Breast epithelium (tissue), 4 donors: ENCODE measurements at regions not wholly inside any gene's neighbourhood (a gene's known extent, or its start where the extent isn't known, plus 50 kb on each side); places are given as distances from the start of the nearest gene placed in this dataset.
A peak's percentile ranks its signal among the peaks of the same experiment; 100 is the strongest.

Source experiments
- DNase-seq, 2 donors: peaks; one replicate each; pipeline ENCODE4 v3.0.0-alpha.2; 2019; ENCODE audit warnings: low spot score in 2 of 2
- H3K27ac ChIP-seq, 2 donors: fragments of 200-600 bp; sonication (generic) in 1 of 2; one replicate each; pipeline ENCODE4 v1.5.1; 2016 to 2019; ENCODE audit warnings: mild to moderate bottlenecking in 1 of 2
- H3K27me3 ChIP-seq, 2 donors: fragments of 200-600 bp; sonication (generic) in 1 of 2; one replicate each; pipeline versions ENCODE4 v1.5.1 to v1.6.0; 2017 to 2019; ENCODE audit warnings: control low read depth in 1 of 2, mild to moderate bottlenecking in 1 of 2
- H3K36me3 ChIP-seq: fragments of 200-600 bp; one replicate; pipeline ENCODE4 v1.5.1; 2019
- H3K4me1 ChIP-seq, 2 donors: fragments of 200-600 bp; sonication (generic); one replicate each; pipeline ENCODE4 v1.5.1; 2016 to 2019; ENCODE audit warnings: control low read depth in 1 of 2
- H3K4me3 ChIP-seq, 3 donors: fragments of 200-600 bp; sonication (generic); 1 replicate in 2 of 3; 2 replicates in 1 of 3; pipeline ENCODE4 v1.5.1; 2016 to 2019; ENCODE audit warnings: mild to moderate bottlenecking in 3 of 3, moderate library complexity in 2 of 3
- H3K9me3 ChIP-seq, 2 donors: fragments of 200-600 bp; sonication (generic) in 1 of 2; one replicate each; pipeline ENCODE4 v1.5.1; 2016 to 2019; ENCODE audit warnings: control low read depth in 1 of 2
- POLR2A ChIP-seq: fragments of 450-650 bp; IDR thresholded peaks from one replicate; pipeline ENCODE4 v1.6.1; 2016; ENCODE audit warnings: antibody characterized with exemption, mild to moderate bottlenecking, moderate library complexity
- POLR2AphosphoS5 ChIP-seq, 3 donors: sonication (generic); formaldehyde crosslinking; IDR thresholded peaks; one replicate each; pipeline ENCODE4 v1.6.1; 2017; ENCODE audit warnings: antibody characterized with exemption in 3 of 3
- intact Hi-C: fragments of 100-400 bp; cut with DNase I; formaldehyde crosslinking; loops from one replicate; pipeline ENCODE4 v1.15.1; 2023; ENCODE audit warnings: low total_unique reads
- TF ChIP-seq, protein P1 (sequence below), 3 donors: fragments of 450-650 bp; IDR thresholded peaks; one replicate each; pipeline ENCODE4 v1.5.1; 2016 to 2017; ENCODE audit warnings: antibody characterized with exemption in 3 of 3, mild to moderate bottlenecking in 3 of 3, moderate library complexity in 3 of 3

DNA sequence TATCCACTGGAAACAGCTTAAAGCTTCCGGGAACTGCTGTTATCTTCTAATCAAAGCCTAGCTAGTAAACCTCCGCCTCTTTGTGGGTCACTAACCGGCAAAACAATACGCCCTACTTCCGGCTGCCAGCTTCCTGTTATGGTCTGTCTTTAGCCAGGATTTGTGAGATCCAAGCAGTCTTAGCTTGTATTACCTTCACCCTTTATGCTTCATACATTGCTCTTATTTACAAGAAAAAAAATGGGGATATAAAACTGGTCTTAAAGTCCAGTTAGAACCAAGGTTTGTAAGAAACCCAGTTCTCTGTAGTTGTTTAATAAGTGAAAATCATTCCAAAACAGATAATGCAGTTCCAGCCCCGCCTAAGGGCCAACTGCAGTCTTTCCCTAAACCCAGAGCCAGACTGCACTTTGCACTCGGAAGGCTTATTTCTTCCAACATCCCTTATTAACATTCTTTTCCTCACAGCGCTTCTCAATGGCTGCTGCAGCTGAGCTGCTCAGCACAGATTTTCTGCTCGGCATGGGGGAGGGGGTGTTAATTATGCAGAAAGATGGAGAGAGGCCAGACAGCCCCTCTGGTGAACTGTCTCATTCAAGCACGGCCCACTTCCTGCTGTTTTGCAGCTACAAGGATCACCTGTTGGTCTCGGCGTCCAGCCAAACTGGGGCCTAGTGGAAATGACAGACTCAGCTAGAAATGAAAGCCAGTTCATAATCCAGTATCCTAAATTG, 368.4 kb downstream of the KLF12 start:
- TF ChIP-seq POLR2AphosphoS5 (IDR thresholded peaks at IDR 0.05) = no peak
- TF ChIP-seq, protein P1, sequence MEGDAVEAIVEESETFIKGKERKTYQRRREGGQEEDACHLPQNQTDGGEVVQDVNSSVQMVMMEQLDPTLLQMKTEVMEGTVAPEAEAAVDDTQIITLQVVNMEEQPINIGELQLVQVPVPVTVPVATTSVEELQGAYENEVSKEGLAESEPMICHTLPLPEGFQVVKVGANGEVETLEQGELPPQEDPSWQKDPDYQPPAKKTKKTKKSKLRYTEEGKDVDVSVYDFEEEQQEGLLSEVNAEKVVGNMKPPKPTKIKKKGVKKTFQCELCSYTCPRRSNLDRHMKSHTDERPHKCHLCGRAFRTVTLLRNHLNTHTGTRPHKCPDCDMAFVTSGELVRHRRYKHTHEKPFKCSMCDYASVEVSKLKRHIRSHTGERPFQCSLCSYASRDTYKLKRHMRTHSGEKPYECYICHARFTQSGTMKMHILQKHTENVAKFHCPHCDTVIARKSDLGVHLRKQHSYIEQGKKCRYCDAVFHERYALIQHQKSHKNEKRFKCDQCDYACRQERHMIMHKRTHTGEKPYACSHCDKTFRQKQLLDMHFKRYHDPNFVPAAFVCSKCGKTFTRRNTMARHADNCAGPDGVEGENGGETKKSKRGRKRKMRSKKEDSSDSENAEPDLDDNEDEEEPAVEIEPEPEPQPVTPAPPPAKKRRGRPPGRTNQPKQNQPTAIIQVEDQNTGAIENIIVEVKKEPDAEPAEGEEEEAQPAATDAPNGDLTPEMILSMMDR (IDR thresholded peaks at IDR 0.05) = no peak
- TF ChIP-seq POLR2A = no peak
- peak; percentile 44 to 57 for DNase-seq
- H3K27ac ChIP-seq = peak overlapping the region; percentile 17 to 73

DNA sequence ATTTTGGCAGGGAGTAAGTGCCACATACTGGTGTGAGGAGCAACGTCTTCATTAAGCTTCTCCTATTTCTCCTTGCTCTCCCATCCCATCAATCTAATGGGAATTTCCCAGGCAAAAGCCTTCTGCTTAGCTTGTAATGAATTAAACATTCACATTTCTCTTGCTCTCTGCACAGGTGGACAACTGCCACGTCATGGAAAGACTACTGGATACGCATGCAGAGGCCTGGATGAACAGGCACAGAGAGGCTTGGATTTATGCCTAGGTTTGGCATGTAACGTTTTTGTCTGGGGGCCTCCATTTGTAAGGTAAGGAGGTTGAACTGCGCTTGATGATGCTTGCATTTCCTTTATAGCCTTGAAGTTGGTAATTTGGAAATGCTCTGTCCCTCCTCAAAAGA, 374.8 kb downstream of the KLF12 start:
- DNase-seq = no peak
- Histone ChIP-seq H3K9me3 (no peaks in the 10 kb centered on the region), H3K36me3 (no peaks in the 10 kb centered on the region), H3K27me3 (no peaks in the 10 kb centered on the region), H3K4me1 (no peaks in the 10 kb centered on the region), H3K4me3 (no peak overlapping the region), H3K27ac (no peak overlapping the region)
- TF ChIP-seq, protein P1 (IDR thresholded peaks at IDR 0.05) = no peak
- TF ChIP-seq POLR2A (no peak), POLR2AphosphoS5 (IDR thresholded peaks at IDR 0.05) (no peak)
- intact Hi-C loops = no loop called here

More for the DNA sequence above, 368.4 kb downstream of the KLF12 start:
- Histone ChIP-seq H3K4me1 (no peaks in the 10 kb centered on the region), H3K9me3 (no peaks in the 10 kb centered on the region), H3K4me3 (peak overlapping the region in 2 of 3 donors; percentile 18 to 47), H3K27me3 (no peaks in the 10 kb centered on the region), H3K36me3 (no peaks in the 10 kb centered on the region)
- intact Hi-C loops = loop anchor here (5.0 kb wide), 1 partner anchor 1596 kb away; no protein-coding TSS in a partner anchor

DNA sequence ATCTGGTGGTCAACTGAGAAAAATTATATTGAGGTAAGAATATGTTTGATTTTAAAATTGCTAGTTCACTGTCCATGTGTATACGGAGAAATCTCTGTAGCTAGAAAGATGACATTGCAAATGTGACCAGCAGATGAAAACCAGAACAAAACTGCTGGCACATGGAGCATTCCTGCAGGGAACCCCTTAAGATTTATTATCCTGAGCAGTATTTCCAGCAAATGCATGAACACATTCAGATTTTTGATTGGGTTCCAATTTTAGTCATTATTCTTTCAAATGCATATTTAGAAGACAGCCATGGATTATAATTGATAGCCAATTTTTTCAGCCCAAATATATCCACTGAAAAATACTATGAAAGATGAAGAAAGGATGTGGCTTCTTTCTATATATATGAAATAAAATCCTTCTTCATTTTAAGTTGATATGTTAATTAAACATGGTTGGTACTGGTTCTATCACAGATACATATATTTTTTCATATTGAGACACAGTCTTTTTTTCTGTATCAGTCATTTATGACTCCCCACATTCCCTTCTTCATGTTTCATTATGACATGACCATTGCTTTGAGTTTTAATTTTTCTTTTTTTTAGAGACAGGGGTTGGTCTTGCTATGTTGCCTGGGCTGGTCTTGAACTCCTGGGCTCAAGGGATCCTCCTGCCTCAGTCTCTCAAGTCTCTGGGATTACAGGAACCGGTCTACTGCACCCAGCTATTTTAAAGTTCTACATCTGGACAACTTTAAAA, 376.5 kb downstream of the KLF12 start:
- TF ChIP-seq, protein P1 (IDR thresholded peaks at IDR 0.05) = no peak
- TF ChIP-seq POLR2A = no peak
- TF ChIP-seq POLR2AphosphoS5 (IDR thresholded peaks at IDR 0.05) = no peak
- no peaks in the 10 kb centered on the region for H3K4me1 ChIP-seq
- no peak overlapping the region for H3K27ac ChIP-seq
- DNase-seq = no peak
- intact Hi-C loops = no loop called here
- no peaks in the 10 kb centered on the region for H3K9me3 ChIP-seq
- H3K36me3 ChIP-seq = no peaks in the 10 kb centered on the region
- H3K27me3 ChIP-seq = no peaks in the 10 kb centered on the region
- H3K4me3 ChIP-seq = no peak overlapping the region

DNA sequence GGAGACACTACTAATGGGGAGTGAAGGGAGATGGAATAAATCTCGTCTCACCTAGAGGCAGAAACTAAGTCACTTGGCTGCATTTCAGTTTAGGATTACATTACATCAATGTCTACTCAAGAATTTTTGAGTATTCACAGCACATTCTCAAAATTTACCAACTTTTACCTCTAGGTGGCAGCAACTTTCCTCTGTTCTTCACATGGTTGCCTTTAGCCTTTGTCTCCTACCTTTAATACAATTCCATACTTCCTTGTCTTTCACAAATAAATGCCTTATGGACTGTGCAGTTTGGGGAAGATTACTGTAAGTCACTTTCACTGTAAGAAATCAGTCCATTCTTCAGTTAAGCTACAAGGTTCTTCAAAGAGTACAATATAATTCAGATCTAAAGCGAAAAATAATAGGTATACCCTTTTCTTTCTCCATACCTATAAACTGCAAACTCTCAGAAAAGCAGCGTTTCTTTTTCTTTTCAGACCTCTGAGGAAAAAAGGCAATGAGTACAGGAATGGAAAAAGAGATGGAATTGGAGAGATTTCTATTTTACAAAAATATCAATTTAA, 379.4 kb downstream of the KLF12 start:
- Histone ChIP-seq H3K9me3 (no peaks in the 10 kb centered on the region), H3K36me3 (no peaks in the 10 kb centered on the region), H3K4me1 (no peaks in the 10 kb centered on the region), H3K27ac (no peak overlapping the region), H3K27me3 (no peaks in the 10 kb centered on the region), H3K4me3 (no peak overlapping the region)
- TF ChIP-seq, protein P1 (IDR thresholded peaks at IDR 0.05) = peak; percentile 14 to 75 (median 57)
- TF ChIP-seq POLR2A = no peak
- no peak for TF ChIP-seq POLR2AphosphoS5 (IDR thresholded peaks at IDR 0.05)
- no peak for DNase-seq
- intact Hi-C loops = no loop called here

DNA sequence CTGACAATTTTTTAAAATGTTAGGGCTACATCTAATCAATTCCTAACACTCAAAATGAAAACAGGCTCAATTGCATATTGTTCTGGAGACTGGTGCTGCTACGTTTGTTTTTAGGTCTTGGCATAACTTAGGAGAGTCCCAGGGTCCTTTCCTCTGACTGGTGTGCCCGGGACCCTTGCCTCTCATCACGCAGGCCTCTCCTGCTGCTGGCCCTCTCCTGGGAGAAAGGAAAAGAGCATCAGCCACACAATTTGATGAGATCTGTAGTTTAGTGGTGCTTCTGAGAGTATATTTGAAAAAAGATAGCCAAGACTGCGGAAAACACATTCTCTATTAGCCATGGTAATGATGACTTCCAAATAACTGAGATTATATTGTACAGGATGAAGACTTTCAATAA, 380.0 kb downstream of the KLF12 start:
- DNase-seq = no peak
- H3K27ac ChIP-seq = no peak overlapping the region
- no peaks in the 10 kb centered on the region for H3K9me3 ChIP-seq
- no peaks in the 10 kb centered on the region for H3K4me1 ChIP-seq
- no peaks in the 10 kb centered on the region for H3K27me3 ChIP-seq
- no peak overlapping the region for H3K4me3 ChIP-seq
- TF ChIP-seq POLR2A = no peak
- TF ChIP-seq, protein P1 (IDR thresholded peaks at IDR 0.05) = no peak
- no peak for TF ChIP-seq POLR2AphosphoS5 (IDR thresholded peaks at IDR 0.05)
- H3K36me3 ChIP-seq = no peaks in the 10 kb centered on the region
- intact Hi-C loops = no loop called here
